Spinal cord (tissue), 9 donors: ENCODE measurements at regions not wholly inside any gene's neighbourhood (a gene's known extent, or its start where the extent isn't known, plus 50 kb on each side); places are given as distances from the start of the nearest gene placed in this dataset.

ENCODE experiments used
- DNase-seq, 6 donors: peaks; one replicate each; pipeline versions ENCODE4 v3.0.0 to v3.0.0-alpha.2; 2013 to 2015; ENCODE audit warnings: low spot score in 6 of 6, low read depth in 4 of 6
- H3K27ac ChIP-seq: one replicate; pipeline ENCODE4 v1.5.1; 2013; ENCODE audit warnings: low read depth, low read length, control low read depth
- H3K27me3 ChIP-seq: one replicate; pipeline ENCODE4 v1.6.1; 2013; ENCODE audit warnings: low read length; ENCODE audit not compliant: control insufficient read depth, insufficient read depth
- H3K36me3 ChIP-seq: one replicate; pipeline ENCODE4 v1.6.1; 2013; ENCODE audit warnings: low read length; ENCODE audit not compliant: control insufficient read depth, insufficient read depth
- H3K4me1 ChIP-seq: one replicate; pipeline ENCODE4 v1.6.1; 2013; ENCODE audit warnings: low read length; ENCODE audit not compliant: control insufficient read depth, insufficient read depth
- H3K4me3 ChIP-seq: one replicate; pipeline ENCODE4 v1.5.1; 2013; ENCODE audit warnings: low read depth, low read length, control low read depth
- H3K9me3 ChIP-seq: one replicate; pipeline ENCODE4 v1.6.1; 2013; ENCODE audit warnings: low read length; ENCODE audit not compliant: control insufficient read depth, insufficient read depth
- WGBS: methylation state at CpG from one replicate; pipeline ENCODE4 v1.1.5; 2013; ENCODE audit warnings: missing lambda C conversion rate; ENCODE audit not compliant: insufficient coverage; 5-methylcytosine and 5-hydroxymethylcytosine counted together
- donor health status: healthy.

- Histone ChIP-seq H3K27me3 (no peaks in the 10 kb centered on the region), H3K9me3 (no peaks in the 10 kb centered on the region), H3K4me3 (no peak overlapping the region), H3K36me3 (no peaks in the 10 kb centered on the region), H3K27ac (no peak overlapping the region), H3K4me1 (no peaks in the 10 kb centered on the region)
- no peak for DNase-seq
Observed at GRCh38 chrX:6910218-6910617, 237.3 kb upstream of the STS start.

- no peaks in the 10 kb centered on the region for H3K9me3 ChIP-seq
- H3K27me3 ChIP-seq = no peaks in the 10 kb centered on the region
- H3K4me3 ChIP-seq = no peak overlapping the region
- H3K27ac ChIP-seq = no peak overlapping the region
- no peaks in the 10 kb centered on the region for H3K36me3 ChIP-seq
- no peak for DNase-seq
- no peaks in the 10 kb centered on the region for H3K4me1 ChIP-seq
- 93% methylated on average over 3 of the region's 3 CpGs for WGBS
Observed at GRCh38 chrX:6909396-6909795, 238.1 kb upstream of the STS start.

- H3K27ac ChIP-seq = no peak overlapping the region
- DNase-seq = no peak
- no peaks in the 10 kb centered on the region for H3K4me1 ChIP-seq
- no peak overlapping the region for H3K4me3 ChIP-seq
- H3K9me3 ChIP-seq = no peaks in the 10 kb centered on the region
- H3K36me3 ChIP-seq = no peaks in the 10 kb centered on the region
- WGBS = no CpG with 5 or more reads among the region's 1 CpG
- H3K27me3 ChIP-seq = no peaks in the 10 kb centered on the region
Observed at GRCh38 chrX:6906608-6907007, 240.9 kb upstream of the STS start.

GRCh38 chrX:6904156-6904555, 243.4 kb upstream of the STS start:
- Histone ChIP-seq H3K9me3 (no peaks in the 10 kb centered on the region), H3K27ac (no peak overlapping the region), H3K36me3 (no peaks in the 10 kb centered on the region), H3K27me3 (no peaks in the 10 kb centered on the region), H3K4me3 (no peak overlapping the region), H3K4me1 (no peaks in the 10 kb centered on the region)
- DNase-seq = no peak
- WGBS = 80% methylated on average over 2 of the region's 5 CpGs

GRCh38 chrX:6898371-6898770, 249.1 kb upstream of the STS start:
- H3K27ac ChIP-seq = no peak overlapping the region
- WGBS = 81% methylated on average over 2 of the region's 3 CpGs
- no peak for DNase-seq
- H3K4me3 ChIP-seq = no peak overlapping the region
- H3K27me3 ChIP-seq = no peaks in the 10 kb centered on the region
- H3K4me1 ChIP-seq = no peaks in the 10 kb centered on the region
- no peaks in the 10 kb centered on the region for H3K36me3 ChIP-seq
- H3K9me3 ChIP-seq = no peaks in the 10 kb centered on the region

GRCh38 chrX:6891404-6891803, 256.1 kb upstream of the STS start:
- Histone ChIP-seq H3K4me3 (no peak overlapping the region), H3K9me3 (no peaks in the 10 kb centered on the region), H3K36me3 (no peaks in the 10 kb centered on the region), H3K4me1 (no peaks in the 10 kb centered on the region), H3K27me3 (no peaks in the 10 kb centered on the region), H3K27ac (no peak overlapping the region)
- WGBS = 100% methylated on average over 1 of the region's 1 CpG
- DNase-seq = no peak

- WGBS = no CpG with 5 or more reads among the region's 3 CpGs
- Histone ChIP-seq H3K36me3 (no peaks in the 10 kb centered on the region), H3K27ac (no peak overlapping the region), H3K4me1 (no peaks in the 10 kb centered on the region), H3K27me3 (no peaks in the 10 kb centered on the region), H3K4me3 (no peak overlapping the region), H3K9me3 (no peaks in the 10 kb centered on the region)
- DNase-seq = no peak
Observed at GRCh38 chrX:6890544-6891261, 256.8 kb upstream of the STS start.

- H3K9me3 ChIP-seq = no peaks in the 10 kb centered on the region
- no peak overlapping the region for H3K4me3 ChIP-seq
- no peaks in the 10 kb centered on the region for H3K27me3 ChIP-seq
- no CpG with 5 or more reads among the region's 2 CpGs for WGBS
- DNase-seq = no peak
- H3K27ac ChIP-seq = no peak overlapping the region
- no peaks in the 10 kb centered on the region for H3K4me1 ChIP-seq
- H3K36me3 ChIP-seq = no peaks in the 10 kb centered on the region
Observed at GRCh38 chrX:6885909-6886308, 261.6 kb upstream of the STS start.

GRCh38 chrX:6885396-6885795, 262.1 kb upstream of the STS start:
- DNase-seq = no peak
- Histone ChIP-seq H3K9me3 (no peaks in the 10 kb centered on the region), H3K36me3 (no peaks in the 10 kb centered on the region), H3K27ac (no peak overlapping the region), H3K4me3 (no peak overlapping the region), H3K4me1 (no peaks in the 10 kb centered on the region), H3K27me3 (no peaks in the 10 kb centered on the region)
- 90% methylated on average over 1 of the region's 2 CpGs for WGBS

GRCh38 chrX:6861456-6861855, 286.1 kb upstream of the STS start:
- Histone ChIP-seq H3K9me3 (peaks cover 1% of the 10 kb centered on the region), H3K27me3 (no peaks in the 10 kb centered on the region), H3K27ac (no peak overlapping the region), H3K4me3 (no peak overlapping the region), H3K36me3 (no peaks in the 10 kb centered on the region), H3K4me1 (no peaks in the 10 kb centered on the region)
- 91% methylated on average over 4 of the region's 5 CpGs for WGBS
- DNase-seq = no peak
